ENCODE measurements at regions not wholly inside any gene's neighbourhood (a gene's known extent, or its start where the extent isn't known, plus 50 kb on each side); places are given as distances from the start of the nearest gene placed in this dataset.

- no peak for TF ChIP-seq PATZ1 (CRISPR knock-in tag; IDR thresholded peaks at IDR 0.05; ENCODE audit: borderline replicate concordance)
- no peak for TF ChIP-seq PHB2 (IDR thresholded peaks at IDR 0.05; ENCODE audit: low read depth)
- TF ChIP-seq, protein P1, sequence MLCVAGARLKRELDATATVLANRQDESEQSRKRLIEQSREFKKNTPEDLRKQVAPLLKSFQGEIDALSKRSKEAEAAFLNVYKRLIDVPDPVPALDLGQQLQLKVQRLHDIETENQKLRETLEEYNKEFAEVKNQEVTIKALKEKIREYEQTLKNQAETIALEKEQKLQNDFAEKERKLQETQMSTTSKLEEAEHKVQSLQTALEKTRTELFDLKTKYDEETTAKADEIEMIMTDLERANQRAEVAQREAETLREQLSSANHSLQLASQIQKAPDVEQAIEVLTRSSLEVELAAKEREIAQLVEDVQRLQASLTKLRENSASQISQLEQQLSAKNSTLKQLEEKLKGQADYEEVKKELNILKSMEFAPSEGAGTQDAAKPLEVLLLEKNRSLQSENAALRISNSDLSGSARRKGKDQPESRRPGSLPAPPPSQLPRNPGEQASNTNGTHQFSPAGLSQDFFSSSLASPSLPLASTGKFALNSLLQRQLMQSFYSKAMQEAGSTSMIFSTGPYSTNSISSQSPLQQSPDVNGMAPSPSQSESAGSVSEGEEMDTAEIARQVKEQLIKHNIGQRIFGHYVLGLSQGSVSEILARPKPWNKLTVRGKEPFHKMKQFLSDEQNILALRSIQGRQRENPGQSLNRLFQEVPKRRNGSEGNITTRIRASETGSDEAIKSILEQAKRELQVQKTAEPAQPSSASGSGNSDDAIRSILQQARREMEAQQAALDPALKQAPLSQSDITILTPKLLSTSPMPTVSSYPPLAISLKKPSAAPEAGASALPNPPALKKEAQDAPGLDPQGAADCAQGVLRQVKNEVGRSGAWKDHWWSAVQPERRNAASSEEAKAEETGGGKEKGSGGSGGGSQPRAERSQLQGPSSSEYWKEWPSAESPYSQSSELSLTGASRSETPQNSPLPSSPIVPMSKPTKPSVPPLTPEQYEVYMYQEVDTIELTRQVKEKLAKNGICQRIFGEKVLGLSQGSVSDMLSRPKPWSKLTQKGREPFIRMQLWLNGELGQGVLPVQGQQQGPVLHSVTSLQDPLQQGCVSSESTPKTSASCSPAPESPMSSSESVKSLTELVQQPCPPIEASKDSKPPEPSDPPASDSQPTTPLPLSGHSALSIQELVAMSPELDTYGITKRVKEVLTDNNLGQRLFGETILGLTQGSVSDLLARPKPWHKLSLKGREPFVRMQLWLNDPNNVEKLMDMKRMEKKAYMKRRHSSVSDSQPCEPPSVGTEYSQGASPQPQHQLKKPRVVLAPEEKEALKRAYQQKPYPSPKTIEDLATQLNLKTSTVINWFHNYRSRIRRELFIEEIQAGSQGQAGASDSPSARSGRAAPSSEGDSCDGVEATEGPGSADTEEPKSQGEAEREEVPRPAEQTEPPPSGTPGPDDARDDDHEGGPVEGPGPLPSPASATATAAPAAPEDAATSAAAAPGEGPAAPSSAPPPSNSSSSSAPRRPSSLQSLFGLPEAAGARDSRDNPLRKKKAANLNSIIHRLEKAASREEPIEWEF (CRISPR knock-in tag; IDR thresholded peaks at IDR 0.05), result no peak
- no peak for TF ChIP-seq LEF1 (IDR thresholded peaks at IDR 0.05)
- TF ChIP-seq ZMIZ1 (IDR thresholded peaks at IDR 0.05; ENCODE audit: low read depth in 2 of 2, low read length in 2 of 2), result no peak
- TF ChIP-seq CHD4 (IDR thresholded peaks at IDR 0.05; ENCODE audit: insufficient read depth, insufficient replicate concordance, low read depth, low read length, poor library complexity, severe bottlenecking), result no peak
- no peak for TF ChIP-seq NR2C2 (CRISPR knock-in tag; IDR thresholded peaks at IDR 0.05)
- TF ChIP-seq NR2C2 (tag; IDR thresholded peaks at IDR 0.05), result no peak
- no peak for TF ChIP-seq DMBX1 (CRISPR knock-in tag; IDR thresholded peaks at IDR 0.05; ENCODE audit: borderline replicate concordance)
- no peak for TF ChIP-seq CREM (IDR thresholded peaks at IDR 0.05; ENCODE audit: low read depth)
Measured at GRCh38 chr3:180116658-180117057, 79.9 kb upstream of the PEX5L start (continued).
